ENCODE measurements at regions not wholly inside any gene's neighbourhood (a gene's known extent, or its start where the extent isn't known, plus 50 kb on each side); places are given as distances from the start of the nearest gene placed in this dataset.

DNA sequence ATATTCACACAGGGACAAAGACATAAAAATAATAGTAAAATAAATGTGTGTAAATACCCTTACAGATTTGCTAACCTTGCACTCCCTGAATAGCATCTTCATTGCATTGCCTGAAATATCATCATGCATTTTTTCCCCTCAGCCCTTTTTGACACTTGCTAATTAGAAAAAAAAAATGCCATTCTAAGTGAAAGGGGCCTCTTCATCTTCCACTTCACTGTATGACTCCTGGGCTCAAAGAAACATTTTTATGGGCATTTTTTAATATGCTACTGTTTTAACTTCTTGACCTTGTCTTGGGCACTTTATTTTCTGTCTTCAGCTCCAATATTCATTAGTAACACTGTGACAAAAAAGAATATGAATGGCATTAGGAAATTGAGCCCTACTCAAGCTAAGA lies 1424.4 kb downstream of the CDH8 start:
- no peak for TF ChIP-seq POLR2A (IDR thresholded peaks at IDR 0.05; ENCODE audit: low read length)
- no peak for TF ChIP-seq GATA1 (IDR thresholded peaks at IDR 0.05; ENCODE audit: low read depth, low read length)
